ENCODE measurements at regions not wholly inside any gene's neighbourhood (a gene's known extent, or its start where the extent isn't known, plus 50 kb on each side); places are given as distances from the start of the nearest gene placed in this dataset.

GRCh38 chr11:95296165-95296564 is 65.2 kb upstream of the SESN3 start:
- DNase-seq: no peak
- H3K27me3 ChIP-seq (ENCODE audit: control insufficient read depth, insufficient read depth, low read length): no peaks in the 10 kb centered on the region
- intact Hi-C loops (cut with micrococcal nuclease): no loop called here

GRCh38 chr11:95295382-95296149 is 64.6 kb upstream of the SESN3 start:
- no peaks in the 10 kb centered on the region for H3K27me3 ChIP-seq (ENCODE audit: control insufficient read depth, insufficient read depth, low read length)
- H3K27ac ChIP-seq (ENCODE audit: low read length): no peak overlapping the region
- TF ChIP-seq CTCF (IDR thresholded peaks at IDR 0.05): no peak
- Mint-ChIP-seq H3K4me1 (peaks cover 0 to 7% of the 10 kb centered on the region in 2 donors), H3K27me3 (ENCODE audit: low read depth in 2 of 2) (peaks cover 0 to 2% of the 10 kb centered on the region in 2 donors), H3K27ac (no peak overlapping the region), H3K9me3 (no peaks in the 10 kb centered on the region), H3K4me3 (no peak overlapping the region), H3K36me3 (no peaks in the 10 kb centered on the region)
- intact Hi-C loops (cut with micrococcal nuclease): no loop called here
- no peak overlapping the region for H3K4me3 ChIP-seq (ENCODE audit: low read length)
- H3K36me3 ChIP-seq (ENCODE audit: control insufficient read depth, insufficient read depth, low read length): no peaks in the 10 kb centered on the region
- no peaks in the 10 kb centered on the region for H3K9me3 ChIP-seq (ENCODE audit: control insufficient read depth, insufficient read depth, low read length)
- peaks cover 8% of the 10 kb centered on the region for H3K4me1 ChIP-seq (ENCODE audit: control insufficient read depth, insufficient read depth, low read length)
- WGBS (ENCODE audit: insufficient coverage): 97% methylated on average over 8 of the region's 8 CpGs
- no peak for DNase-seq
- ATAC-seq: no peak

More at GRCh38 chr11:95296165-95296564, 65.2 kb upstream of the SESN3 start:
- no peak for ATAC-seq
- H3K27ac ChIP-seq (ENCODE audit: low read length): peak overlapping the region; percentile 23
- no peaks in the 10 kb centered on the region for H3K9me3 Mint-ChIP-seq
- no peak overlapping the region for H3K4me3 ChIP-seq (ENCODE audit: low read length)
- no peaks in the 10 kb centered on the region for H3K9me3 ChIP-seq (ENCODE audit: control insufficient read depth, insufficient read depth, low read length)
- H3K4me1 ChIP-seq (ENCODE audit: control insufficient read depth, insufficient read depth, low read length): peaks cover 8% of the 10 kb centered on the region
- no peaks in the 10 kb centered on the region for H3K36me3 ChIP-seq (ENCODE audit: control insufficient read depth, insufficient read depth, low read length)
- H3K27me3 Mint-ChIP-seq (ENCODE audit: low read depth in 2 of 2): peaks cover 0 to 2% of the 10 kb centered on the region in 2 donors
- peaks cover 0 to 7% of the 10 kb centered on the region in 2 donors for H3K4me1 Mint-ChIP-seq
- H3K4me3 Mint-ChIP-seq: no peak overlapping the region
- H3K27ac Mint-ChIP-seq: no peak overlapping the region
- H3K36me3 Mint-ChIP-seq: no peaks in the 10 kb centered on the region
- TF ChIP-seq CTCF (IDR thresholded peaks at IDR 0.05): no peak

- Mint-ChIP-seq H3K27ac (no peak overlapping the region), H3K27me3 (ENCODE audit: low read depth in 2 of 2) (peaks cover 0 to 5% of the 10 kb centered on the region in 2 donors), H3K9me3 (no peaks in the 10 kb centered on the region), H3K4me1 (peaks cover 0 to 7% of the 10 kb centered on the region in 2 donors), H3K4me3 (no peak overlapping the region), H3K36me3 (no peaks in the 10 kb centered on the region)
- Histone ChIP-seq H3K4me1 (ENCODE audit: control insufficient read depth, insufficient read depth, low read length) (peaks cover 8% of the 10 kb centered on the region), H3K27me3 (ENCODE audit: control insufficient read depth, insufficient read depth, low read length) (no peaks in the 10 kb centered on the region), H3K4me3 (ENCODE audit: low read length) (no peak overlapping the region), H3K36me3 (ENCODE audit: control insufficient read depth, insufficient read depth, low read length) (no peaks in the 10 kb centered on the region), H3K9me3 (ENCODE audit: control insufficient read depth, insufficient read depth, low read length) (no peaks in the 10 kb centered on the region), H3K27ac (ENCODE audit: low read length) (no peak overlapping the region)
- DNase-seq (no peak), ATAC-seq (no peak)
- WGBS (ENCODE audit: insufficient coverage): 100% methylated on average over 1 of the region's 1 CpG
- intact Hi-C loops (cut with micrococcal nuclease): no loop called here
- TF ChIP-seq CTCF (IDR thresholded peaks at IDR 0.05): no peak
These were observed 63.7 kb upstream of the SESN3 start for GRCh38 chr11:95294701-95295100.

- Histone ChIP-seq H3K4me3 (ENCODE audit: low read length) (no peak overlapping the region), H3K36me3 (ENCODE audit: control insufficient read depth, insufficient read depth, low read length) (no peaks in the 10 kb centered on the region), H3K27ac (ENCODE audit: low read length) (no peak overlapping the region), H3K9me3 (ENCODE audit: control insufficient read depth, insufficient read depth, low read length) (no peaks in the 10 kb centered on the region), H3K27me3 (ENCODE audit: control insufficient read depth, insufficient read depth, low read length) (no peaks in the 10 kb centered on the region), H3K4me1 (ENCODE audit: control insufficient read depth, insufficient read depth, low read length) (peaks cover 8% of the 10 kb centered on the region)
- Mint-ChIP-seq H3K4me3 (no peak overlapping the region), H3K27me3 (ENCODE audit: low read depth in 2 of 2) (peaks cover 6 to 8% of the 10 kb centered on the region in 2 donors), H3K9me3 (no peaks in the 10 kb centered on the region), H3K27ac (no peak overlapping the region), H3K36me3 (no peaks in the 10 kb centered on the region), H3K4me1 (peaks cover 0 to 7% of the 10 kb centered on the region in 2 donors)
- ATAC-seq (no peak), DNase-seq (no peak)
- intact Hi-C loops (cut with micrococcal nuclease): no loop called here
- TF ChIP-seq CTCF (IDR thresholded peaks at IDR 0.05): no peak
- WGBS (ENCODE audit: insufficient coverage): 94% methylated on average over 3 of the region's 3 CpGs
These were observed 62.1 kb upstream of the SESN3 start for GRCh38 chr11:95293116-95293515.
